ENCODE measurements at regions not wholly inside any gene's neighbourhood (a gene's known extent, or its start where the extent isn't known, plus 50 kb on each side); places are given as distances from the start of the nearest gene placed in this dataset.
"Not testable (repeated sequence)": the region's sequence is repeated elsewhere in the genome, so short reads cannot be mapped to it uniquely, and the experiment has no call there.

DNA sequence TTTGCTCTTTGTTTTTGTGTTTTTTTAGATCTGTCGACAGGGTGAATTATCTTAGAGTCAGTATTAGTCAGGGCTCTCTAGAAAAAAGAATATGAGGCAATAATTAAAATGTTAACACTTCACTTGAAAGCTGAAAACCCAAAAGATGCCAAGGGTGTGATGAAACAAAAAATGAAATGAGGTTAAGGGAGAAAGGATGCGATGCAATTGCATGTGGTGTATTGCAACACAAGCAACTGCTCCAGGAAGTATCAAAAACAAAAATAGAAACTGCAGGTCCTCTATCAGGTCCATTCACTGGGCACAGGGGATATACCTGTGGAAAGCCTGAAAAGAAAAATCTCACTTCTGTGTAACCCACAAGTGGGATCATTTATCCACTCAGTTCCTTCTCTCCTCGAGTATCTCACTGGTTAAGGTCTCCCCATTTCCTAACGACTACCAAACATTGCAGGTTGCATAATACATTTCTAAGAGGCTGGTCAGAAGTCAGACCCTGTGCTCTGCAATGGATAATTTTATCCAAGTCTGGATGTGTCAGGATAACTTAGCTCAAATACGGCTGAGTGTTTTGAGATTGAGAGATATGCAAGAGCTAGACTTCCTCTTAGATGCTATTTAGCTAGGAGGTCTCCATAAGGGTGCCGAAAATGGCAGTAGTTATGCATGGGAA is 257.7 kb upstream of the GJE1 start:
- no peak for DNase-seq

GRCh38 chr6:141869509-141869908 is 263.2 kb upstream of the GJE1 start:
- not testable (repeated sequence) for DNase-seq

GRCh38 chr6:141867767-141868166 is 265.0 kb upstream of the GJE1 start:
- DNase-seq = no peak

GRCh38 chr6:141866731-141867497 is 265.8 kb upstream of the GJE1 start:
- DNase-seq = no peak

- no peak for DNase-seq
Measured at GRCh38 chr6:141851063-141851462, 281.7 kb upstream of the GJE1 start.

DNA sequence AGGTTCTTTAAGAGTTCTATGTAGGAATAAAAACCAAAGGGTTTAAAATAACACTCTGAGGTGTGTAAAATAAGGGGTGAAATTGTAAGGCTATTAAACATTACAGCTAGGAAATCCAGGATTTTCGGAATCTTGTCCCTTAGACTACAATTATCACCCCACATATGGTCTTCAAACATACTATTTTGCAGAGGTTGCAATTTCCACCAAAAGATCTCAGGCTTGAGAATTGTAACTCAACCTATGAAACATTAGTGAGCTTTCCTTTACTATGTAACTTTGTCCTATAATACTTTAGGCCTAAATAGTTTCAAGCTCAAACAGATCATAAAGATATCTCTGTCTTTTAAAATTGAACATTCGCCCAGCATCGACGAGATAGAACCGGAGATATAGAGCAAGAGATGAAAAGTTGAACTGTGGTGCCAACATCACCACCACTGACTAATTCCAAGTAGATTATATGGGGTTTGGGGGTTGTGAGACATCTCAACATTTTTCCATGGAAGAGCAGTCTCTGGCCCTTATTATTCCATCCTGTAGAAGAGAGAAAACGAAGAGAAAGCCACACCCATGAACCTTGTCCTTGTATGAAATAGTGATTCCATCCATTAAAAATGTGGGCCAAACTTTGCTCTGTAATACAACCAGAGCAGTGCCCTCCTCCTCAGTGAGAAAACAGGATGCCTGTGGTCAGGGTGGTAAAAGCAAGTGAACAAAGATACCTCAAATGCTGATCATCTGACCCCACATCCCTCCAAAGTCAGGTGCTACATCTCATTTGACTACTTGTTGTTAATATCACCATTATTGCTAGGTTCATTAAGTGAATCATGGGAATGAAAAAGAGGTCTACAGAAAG is 284.5 kb upstream of the GJE1 start:
- no peak for DNase-seq

DNA sequence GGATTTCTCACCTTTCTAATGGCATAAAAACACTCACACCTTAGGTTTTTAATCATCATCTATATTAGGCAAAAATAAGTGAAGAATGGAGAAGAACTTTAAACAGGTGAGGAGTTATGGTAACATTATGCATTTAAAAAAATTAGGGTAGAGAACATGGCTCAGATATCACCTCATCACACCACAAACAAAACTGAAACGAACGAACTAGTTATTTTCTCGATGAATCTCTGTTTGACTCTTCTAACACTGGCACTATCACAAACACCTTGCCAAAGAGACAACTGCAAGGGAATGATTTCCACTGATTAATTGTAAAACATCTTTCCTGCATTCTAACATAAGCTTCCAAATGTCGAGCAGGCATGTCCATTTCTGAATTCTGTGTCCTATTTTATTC is 286.1 kb upstream of the GJE1 start:
- no peak for DNase-seq

- no peak for DNase-seq
Measured at GRCh38 chr6:141843178-141843834, 289.4 kb upstream of the GJE1 start.

DNA sequence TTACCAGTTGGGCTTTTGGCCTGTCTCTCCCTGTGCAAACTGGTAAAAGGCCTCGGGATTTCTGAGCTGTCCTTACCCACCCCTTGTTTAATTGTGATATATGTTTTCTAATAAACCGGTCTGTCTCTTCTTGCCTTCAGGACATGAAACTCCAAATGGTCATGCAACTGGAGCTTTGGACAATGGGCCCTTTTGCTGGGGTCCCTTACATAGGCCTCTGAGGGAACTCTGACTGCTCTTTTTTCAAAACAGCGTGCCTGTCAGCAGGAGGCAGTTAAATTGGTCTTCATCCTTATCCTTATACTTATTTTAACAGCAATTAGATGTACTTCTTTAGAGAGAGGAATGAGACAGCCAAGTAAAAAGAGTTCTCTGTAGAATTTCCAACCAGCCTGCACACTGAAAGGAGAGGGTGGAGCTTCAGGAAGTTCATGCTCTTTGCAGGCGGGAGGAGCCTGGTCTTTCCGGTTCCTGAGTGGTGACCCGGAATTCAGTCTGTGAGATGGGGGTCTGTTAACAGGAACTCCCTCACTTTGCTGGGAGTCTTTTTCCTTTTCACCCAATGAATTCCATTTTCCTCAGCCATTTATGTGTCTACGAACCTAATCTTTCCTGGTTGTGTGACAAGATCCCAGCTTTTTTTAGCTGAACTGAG is 299.6 kb upstream of the GJE1 start:
- no peak for DNase-seq

GRCh38 chr6:141830530-141830929 is 302.2 kb upstream of the GJE1 start:
- no peak for DNase-seq

GRCh38 chr6:141829566-141830360 is 303.0 kb upstream of the GJE1 start:
- no peak for DNase-seq

GRCh38 chr6:141824350-141824749 is 308.4 kb upstream of the GJE1 start:
- DNase-seq = no peak

DNA sequence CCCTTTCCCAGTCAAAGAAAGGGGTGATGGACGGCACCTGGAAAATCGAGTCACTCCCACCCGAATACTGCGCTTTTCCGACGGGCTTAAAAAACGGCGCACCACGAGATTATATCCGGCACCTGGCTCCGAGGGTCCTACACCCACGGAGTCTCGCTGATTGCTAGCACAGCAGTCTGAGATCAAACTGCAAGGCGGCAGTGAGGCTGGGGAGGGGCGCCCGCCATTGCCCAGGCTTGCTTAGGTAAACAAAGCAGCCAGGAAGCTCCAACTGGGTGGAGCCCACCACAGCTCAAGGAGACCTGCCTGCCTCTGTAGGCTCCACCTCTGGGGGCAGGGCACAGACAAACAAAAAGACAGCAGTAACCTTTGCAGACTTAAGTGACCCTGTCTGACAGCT is 317.7 kb upstream of the GJE1 start:
- not testable (repeated sequence) for DNase-seq

DNA sequence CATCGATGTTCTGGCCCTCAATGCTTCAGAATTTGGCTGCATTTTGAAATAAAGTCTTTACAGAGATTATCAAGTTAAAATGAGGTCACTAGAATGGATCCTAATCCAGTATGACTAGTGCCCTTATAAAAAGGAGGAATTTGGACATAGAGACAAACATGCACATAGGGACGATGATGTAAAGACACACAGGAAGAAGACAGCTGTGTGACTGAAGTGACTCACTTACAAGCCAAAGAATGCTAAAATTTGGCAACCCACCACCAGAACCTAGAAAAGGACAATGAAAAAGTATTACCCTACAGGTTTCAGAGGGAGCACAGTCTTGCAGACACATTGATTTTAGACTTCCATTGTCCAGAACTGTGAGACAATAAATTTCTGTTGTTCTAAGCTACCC is 322.8 kb upstream of the GJE1 start:
- DNase-seq = no peak

GRCh38 chr6:141808662-141809061 is 324.1 kb upstream of the GJE1 start:
- DNase-seq = no peak

DNA sequence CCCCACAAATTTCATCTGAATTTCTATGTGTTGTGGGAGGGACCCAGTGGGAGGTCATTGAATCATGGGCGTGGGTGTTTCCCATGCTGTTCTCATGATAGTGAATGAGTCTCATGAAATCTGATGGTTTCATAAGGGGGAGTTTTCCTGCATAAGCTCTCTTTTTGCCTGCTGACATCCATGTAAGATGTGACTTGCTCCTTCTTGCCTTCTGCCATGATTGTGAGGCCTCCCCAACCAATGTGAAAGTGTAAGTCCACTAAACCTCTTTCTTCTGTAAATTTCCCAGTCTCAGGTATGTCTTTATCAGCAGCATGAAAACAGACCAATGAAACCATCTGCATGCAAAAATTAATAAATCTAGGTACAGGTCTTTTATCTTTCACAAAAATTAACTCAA is 331.8 kb upstream of the GJE1 start:
- not testable (repeated sequence) for DNase-seq

DNA sequence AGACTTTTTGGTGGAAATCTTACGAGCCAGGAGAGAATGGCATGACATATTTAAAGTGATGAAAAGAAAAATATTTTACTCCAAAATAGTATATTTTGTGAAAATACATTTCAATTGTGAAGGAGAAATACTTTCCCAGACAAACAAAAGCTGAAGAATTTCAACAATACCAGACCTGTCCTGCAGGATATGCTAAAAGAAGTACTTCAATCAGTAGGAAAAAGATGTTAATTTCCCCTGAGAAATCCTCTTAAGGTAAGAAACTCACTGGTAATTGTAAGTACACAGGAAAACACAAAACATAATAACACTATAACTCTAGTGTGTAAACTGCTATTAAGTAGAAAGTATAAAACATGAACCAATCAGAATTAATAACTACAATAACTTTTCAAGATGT is 341.8 kb upstream of the GJE1 start:
- no peak for DNase-seq

- no peak for DNase-seq
Measured at GRCh38 chr6:141788096-141788495, 344.6 kb upstream of the GJE1 start.

- DNase-seq = no peak
Measured at GRCh38 chr6:141783585-141783984, 349.1 kb upstream of the GJE1 start.

DNA sequence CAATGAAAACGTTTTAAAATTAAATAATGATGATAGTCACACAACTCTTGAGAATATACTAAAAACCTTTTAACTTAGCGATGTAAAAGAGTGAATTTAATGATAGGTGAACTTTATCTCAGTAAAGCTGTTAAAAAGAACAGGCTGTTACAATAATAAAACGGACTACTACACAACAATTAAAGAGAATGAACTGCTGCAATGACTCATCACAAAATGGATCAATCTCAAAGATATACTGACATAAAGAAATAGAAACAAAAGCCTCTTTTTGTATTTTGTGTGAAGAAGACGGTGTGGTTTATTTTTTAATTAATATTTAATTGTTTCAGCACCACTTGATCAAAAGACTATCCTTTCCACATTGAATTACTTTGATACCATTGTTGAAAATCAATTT is 352.4 kb upstream of the GJE1 start:
- DNase-seq = no peak

DNA sequence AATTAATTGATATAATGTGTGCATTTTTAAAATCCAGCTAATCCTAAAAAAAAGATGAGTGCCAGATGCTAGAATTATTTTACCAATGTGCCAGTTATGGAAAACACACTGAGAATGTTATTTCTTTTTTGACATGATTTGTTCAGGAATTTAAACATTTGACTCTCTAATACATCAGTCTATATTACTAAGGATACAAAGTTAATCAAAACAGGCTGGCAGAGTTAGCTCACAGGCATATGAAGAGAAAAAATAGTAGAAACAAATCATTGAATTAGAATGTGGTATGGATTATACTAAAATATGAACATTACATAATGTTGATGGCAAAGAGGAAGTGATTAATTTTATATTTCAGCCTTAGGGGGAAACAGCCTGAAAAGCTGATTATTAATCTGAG is 368.3 kb upstream of the GJE1 start:
- DNase-seq = no peak

GRCh38 chr6:141758430-141758829 is 374.3 kb upstream of the GJE1 start:
- no peak for DNase-seq
